Suppressor macrophage treated with lipopolysaccharide for 1 hour (primary cell): ENCODE measurements at regions not wholly inside any gene's neighbourhood (a gene's known extent, or its start where the extent isn't known, plus 50 kb on each side); places are given as distances from the start of the nearest gene placed in this dataset.

Experiments
- DNase-seq, 3 donors: peaks; one replicate each; pipeline ENCODE4 v3.0.0-alpha.2; 2020 to 2022

GRCh38 chr7:98565103-98565502 is 52.0 kb upstream of the NPTX2 start:
- no peak for DNase-seq

- DNase-seq, result no peak
Observed at GRCh38 chr7:98562871-98563495, 54.1 kb upstream of the NPTX2 start.

- no peak for DNase-seq
Observed at GRCh38 chr7:98562381-98562823, 54.7 kb upstream of the NPTX2 start.

GRCh38 chr7:98559958-98560357 is 57.1 kb upstream of the NPTX2 start:
- DNase-seq, result no peak

- DNase-seq, result no peak
Observed at GRCh38 chr7:98559219-98559618, 57.9 kb upstream of the NPTX2 start.

- DNase-seq, result no peak
Observed at GRCh38 chr7:98557538-98558031, 59.5 kb upstream of the NPTX2 start.

GRCh38 chr7:98556288-98556687 is 60.8 kb upstream of the NPTX2 start:
- DNase-seq, result no peak

- no peak for DNase-seq
Observed at GRCh38 chr7:98555403-98555802, 61.7 kb upstream of the NPTX2 start.

GRCh38 chr7:98553666-98554065 is 63.4 kb upstream of the NPTX2 start:
- no peak for DNase-seq

GRCh38 chr7:98551611-98552273 is 65.3 kb upstream of the NPTX2 start:
- DNase-seq, result no peak

GRCh38 chr7:98548971-98549370 is 68.1 kb upstream of the NPTX2 start:
- no peak for DNase-seq

GRCh38 chr7:98548370-98548769 is 68.7 kb upstream of the NPTX2 start:
- no peak for DNase-seq

- DNase-seq, result no peak
Observed at GRCh38 chr7:98541101-98541500, 76.0 kb upstream of the NPTX2 start.

- no peak for DNase-seq
Observed at GRCh38 chr7:98539865-98540264, 77.2 kb upstream of the NPTX2 start.

- DNase-seq, result no peak
Observed at GRCh38 chr7:98536803-98537202, 80.3 kb upstream of the NPTX2 start.

GRCh38 chr7:98534493-98534892 is 82.6 kb upstream of the NPTX2 start:
- DNase-seq, result no peak

GRCh38 chr7:98531717-98532116 is 85.4 kb upstream of the NPTX2 start:
- no peak for DNase-seq

GRCh38 chr7:98528079-98528478 is 89.0 kb upstream of the NPTX2 start:
- no peak for DNase-seq

- DNase-seq, result no peak
Observed at GRCh38 chr7:98526059-98526458, 91.0 kb upstream of the NPTX2 start.

GRCh38 chr7:98521089-98521692 is 95.9 kb upstream of the NPTX2 start:
- no peak for DNase-seq

- no peak for DNase-seq
Observed at GRCh38 chr7:98520356-98520951, 96.6 kb upstream of the NPTX2 start.

GRCh38 chr7:98518159-98518947 is 98.7 kb upstream of the NPTX2 start:
- DNase-seq, result no peak

- DNase-seq, result no peak
Observed at GRCh38 chr7:98515201-98515600, 101.9 kb upstream of the NPTX2 start.
